PC-9 (cell line): ENCODE measurements at regions not wholly inside any gene's neighbourhood (a gene's known extent, or its start where the extent isn't known, plus 50 kb on each side); places are given as distances from the start of the nearest gene placed in this dataset.

Source experiments
- BruUV-seq: library from RNA; stranded (reverse); fragments of 400-500 nt; replicated peaks from 2 replicates; lab custom pipeline; 2021; lab: Mats Ljungman, UMichigan
- CTCF ChIA-PET: fragments of 300-600 bp; sonication (Branson Sonifier 250); formaldehyde crosslinking; loops from one replicate; lab custom pipeline; 2022; ENCODE audit warnings: antibody characterized with exemption; lab: Charles Lee
- POLR2A ChIA-PET: fragments of 300-600 bp; sonication (Branson Sonifier 250); formaldehyde crosslinking; loops from one replicate; lab custom pipeline; 2022; ENCODE audit warnings: antibody characterized with exemption; ENCODE audit not compliant: unreplicated experiment; lab: Charles Lee
- DNase-seq, 2 experiments: peaks; one replicate each; pipeline versions ENCODE4 v3.0.0 to v3.0.0-alpha.2; 2015 to 2022; ENCODE audit warnings: mixed read lengths in 1 of 2
- H2AFZ ChIP-seq: fragments of 200-600 bp; sonication (generic); 2 replicates; pipeline ENCODE4 v1.8.1; 2017; ENCODE audit warnings: antibody characterized with exemption
- H3F3A ChIP-seq: fragments of 200-600 bp; sonication (generic); 2 replicates; pipeline ENCODE4 v1.8.1; 2017; ENCODE audit warnings: antibody characterized with exemption, mild to moderate bottlenecking, low read depth; ENCODE audit not compliant: insufficient read depth
- H3K27ac ChIP-seq: fragments of 200-600 bp; sonication (generic); 2 replicates; pipeline ENCODE4 v1.6.1; 2016; ENCODE audit warnings: mixed run types
- H3K27me3 ChIP-seq: fragments of 200-600 bp; sonication (generic); 2 replicates; pipeline ENCODE4 v1.6.1; 2016; ENCODE audit warnings: low read depth, mixed run types; ENCODE audit not compliant: insufficient read depth
- H3K36me3 ChIP-seq: fragments of 200-600 bp; sonication (generic); 2 replicates; pipeline ENCODE4 v1.6.1; 2016; ENCODE audit warnings: low read depth, mixed run types
- H3K4me1 ChIP-seq: fragments of 200-600 bp; sonication (generic); replicated peaks from 2 replicates; pipeline ENCODE4 v1.6.1; 2016; ENCODE audit warnings: mixed run types; ENCODE audit not compliant: insufficient read depth
- H3K4me2 ChIP-seq: fragments of 200-600 bp; sonication (generic); 2 replicates; pipeline ENCODE4 v1.6.1; 2017; ENCODE audit warnings: mixed run types
- H3K4me3 ChIP-seq: fragments of 200-600 bp; sonication (generic); 2 replicates; pipeline ENCODE4 v1.6.1; 2016; ENCODE audit warnings: mixed run types
- H3K79me2 ChIP-seq: fragments of 200-600 bp; sonication (generic); 2 replicates; pipeline ENCODE4 v1.6.1; 2017; ENCODE audit warnings: low read depth, mixed run types
- H3K9me2 ChIP-seq: fragments of 200-600 bp; sonication (generic); 2 replicates; pipeline ENCODE4 v1.8.1; 2017; ENCODE audit warnings: mild to moderate bottlenecking; ENCODE audit not compliant: insufficient read depth
- H3K9me3 ChIP-seq: fragments of 200-600 bp; sonication (generic); 2 replicates; pipeline ENCODE4 v1.8.1; 2016; ENCODE audit warnings: low read depth; ENCODE audit not compliant: insufficient read depth
- H4K20me1 ChIP-seq: fragments of 200-600 bp; sonication (generic); 2 replicates; pipeline ENCODE4 v1.8.1; 2017; ENCODE audit not compliant: insufficient read depth
- EZH2 ChIP-seq: fragments of 200-600 bp; sonication (generic); IDR thresholded peaks from 2 replicates; pipeline ENCODE4 v1.8.0; 2017; ENCODE audit warnings: antibody characterized with exemption, low read depth
- intact Hi-C: fragments of 100-400 bp; cut with micrococcal nuclease; formaldehyde crosslinking; loops from one replicate; pipeline ENCODE4 v1.10.0; 2022; ENCODE audit not compliant: unreplicated experiment
- TF ChIP-seq, protein P1 (sequence below): fragments of 200-600 bp; sonication (generic); conservative IDR thresholded peaks from 2 replicates; pipeline ENCODE4 v1.6.1; 2017; ENCODE audit warnings: mixed run types, antibody characterized with exemption, mild to moderate bottlenecking, moderate library complexity

DNA sequence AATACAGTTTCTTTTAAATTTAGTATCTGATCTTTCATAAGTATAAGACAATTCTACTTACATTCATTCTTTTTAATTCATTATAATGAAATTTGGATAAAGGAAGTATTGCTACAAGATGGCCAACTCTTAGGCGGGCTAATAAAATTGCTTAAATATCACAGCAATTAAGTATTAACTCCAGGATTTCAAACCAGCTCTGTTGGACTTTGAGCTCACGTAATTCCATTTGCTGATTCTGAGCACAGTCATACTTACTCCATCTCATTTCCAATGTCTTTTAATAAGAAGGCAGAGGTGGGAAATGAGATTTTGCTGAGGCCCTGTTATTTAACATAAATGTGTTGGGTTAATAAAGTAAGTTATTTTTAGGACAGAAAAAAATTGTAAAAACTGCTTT is 748.1 kb downstream of the KCNA4 start:
- Histone ChIP-seq H3K9me2 (no peaks in the 10 kb centered on the region), H3K9me3 (no peaks in the 10 kb centered on the region), H2AFZ (no peak overlapping the region), H3K4me1 (no peaks in the 10 kb centered on the region), H4K20me1 (no peaks in the 10 kb centered on the region), H3K27ac (no peak overlapping the region), H3K36me3 (no peaks in the 10 kb centered on the region), H3K27me3 (no peaks in the 10 kb centered on the region), H3K4me3 (no peak overlapping the region), H3F3A (no peaks in the 10 kb centered on the region), H3K4me2 (no peak overlapping the region), H3K79me2 (no peaks in the 10 kb centered on the region)
- POLR2A ChIA-PET = no interaction called here
- BruUV-seq = no TSS peak
- no peak for TF ChIP-seq EZH2
- TF ChIP-seq, protein P1, sequence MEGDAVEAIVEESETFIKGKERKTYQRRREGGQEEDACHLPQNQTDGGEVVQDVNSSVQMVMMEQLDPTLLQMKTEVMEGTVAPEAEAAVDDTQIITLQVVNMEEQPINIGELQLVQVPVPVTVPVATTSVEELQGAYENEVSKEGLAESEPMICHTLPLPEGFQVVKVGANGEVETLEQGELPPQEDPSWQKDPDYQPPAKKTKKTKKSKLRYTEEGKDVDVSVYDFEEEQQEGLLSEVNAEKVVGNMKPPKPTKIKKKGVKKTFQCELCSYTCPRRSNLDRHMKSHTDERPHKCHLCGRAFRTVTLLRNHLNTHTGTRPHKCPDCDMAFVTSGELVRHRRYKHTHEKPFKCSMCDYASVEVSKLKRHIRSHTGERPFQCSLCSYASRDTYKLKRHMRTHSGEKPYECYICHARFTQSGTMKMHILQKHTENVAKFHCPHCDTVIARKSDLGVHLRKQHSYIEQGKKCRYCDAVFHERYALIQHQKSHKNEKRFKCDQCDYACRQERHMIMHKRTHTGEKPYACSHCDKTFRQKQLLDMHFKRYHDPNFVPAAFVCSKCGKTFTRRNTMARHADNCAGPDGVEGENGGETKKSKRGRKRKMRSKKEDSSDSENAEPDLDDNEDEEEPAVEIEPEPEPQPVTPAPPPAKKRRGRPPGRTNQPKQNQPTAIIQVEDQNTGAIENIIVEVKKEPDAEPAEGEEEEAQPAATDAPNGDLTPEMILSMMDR = no peak
- CTCF ChIA-PET = no interaction called here
- DNase-seq = no peak
- intact Hi-C loops = no loop called here

- H3K27ac ChIP-seq = no peak overlapping the region
- BruUV-seq = no TSS peak
- no peak for TF ChIP-seq EZH2
- TF ChIP-seq, protein P1 = no peak
- ChIA-PET CTCF (no interaction called here), POLR2A (interaction anchor here (0.6 kb wide), 1 partner anchor 778 kb away, joined by 5 read pairs; no protein-coding TSS in a partner anchor)
- H3K9me3 ChIP-seq = no peaks in the 10 kb centered on the region
- H2AFZ ChIP-seq = no peak overlapping the region
- no peaks in the 10 kb centered on the region for H3K27me3 ChIP-seq
- no peaks in the 10 kb centered on the region for H3F3A ChIP-seq
- H3K79me2 ChIP-seq = no peaks in the 10 kb centered on the region
- intact Hi-C loops = no loop called here
- H3K4me2 ChIP-seq = no peak overlapping the region
- no peaks in the 10 kb centered on the region for H3K9me2 ChIP-seq
- DNase-seq = no peak
- no peaks in the 10 kb centered on the region for H4K20me1 ChIP-seq
- no peak overlapping the region for H3K4me3 ChIP-seq
- peaks cover 4% of the 10 kb centered on the region for H3K4me1 ChIP-seq
- H3K36me3 ChIP-seq = no peaks in the 10 kb centered on the region
These were observed 751.0 kb downstream of the KCNA4 start for GRCh38 chr11:29265792-29266191.

- TF ChIP-seq, protein P1 = no peak
- TF ChIP-seq EZH2 = no peak
- Histone ChIP-seq H3K36me3 (no peaks in the 10 kb centered on the region), H3K79me2 (no peaks in the 10 kb centered on the region), H4K20me1 (no peaks in the 10 kb centered on the region), H3K4me3 (no peak overlapping the region), H3K27ac (no peak overlapping the region), H2AFZ (no peak overlapping the region), H3K27me3 (no peaks in the 10 kb centered on the region), H3K4me2 (no peak overlapping the region), H3K9me3 (no peaks in the 10 kb centered on the region), H3K4me1 (peaks cover 8% of the 10 kb centered on the region), H3F3A (no peaks in the 10 kb centered on the region), H3K9me2 (no peaks in the 10 kb centered on the region)
- no TSS peak for BruUV-seq
- POLR2A ChIA-PET = interaction anchor here (0.6 kb wide), 1 partner anchor 778 kb away, joined by 5 read pairs; no protein-coding TSS in a partner anchor
- no peak for DNase-seq
- intact Hi-C loops = no loop called here
- CTCF ChIA-PET = no interaction called here
These were observed 751.4 kb downstream of the KCNA4 start for GRCh38 chr11:29265381-29265780.
